ENCODE measurements at regions not wholly inside any gene's neighbourhood (a gene's known extent, or its start where the extent isn't known, plus 50 kb on each side); places are given as distances from the start of the nearest gene placed in this dataset.

- Histone ChIP-seq H3K4me3 (no peak overlapping the region), H3K27me3 (peaks cover 0 to 20% (median 0%) of the 10 kb centered on the region in 4 donors), H3K9me3 (peaks cover 0 to 1% (median 1%) of the 10 kb centered on the region in 3 donors), H3K36me3 (no peaks in the 10 kb centered on the region), H3K27ac (no peak overlapping the region), H3K4me1 (no peaks in the 10 kb centered on the region)
- no peak for DNase-seq
- 48 to 56% methylated on average over 3 of the region's 3 CpGs for WGBS, 2 donors
- intact Hi-C loops (cut with DNase I): no loop called here
- TF ChIP-seq POLR2A (IDR thresholded peaks at IDR 0.05) (no peak), CTCF (IDR thresholded peaks at IDR 0.05) (no peak)
Measured at GRCh38 chr9:84463272-84463671, 122.7 kb upstream of the SLC28A3 start.

- no peak overlapping the region for H3K4me3 ChIP-seq
- no peak for DNase-seq
- peaks cover 0 to 11% (median 0%) of the 10 kb centered on the region in 4 donors for H3K27me3 ChIP-seq
- no peaks in the 10 kb centered on the region for H3K4me1 ChIP-seq
- TF ChIP-seq POLR2A (IDR thresholded peaks at IDR 0.05) (no peak), CTCF (IDR thresholded peaks at IDR 0.05) (no peak)
- H3K27ac ChIP-seq: no peak overlapping the region
- WGBS, 2 donors: 35 to 36% methylated on average over 2 to 5 of the region's 5 CpGs
- intact Hi-C loops (cut with DNase I): no loop called here
- no peaks in the 10 kb centered on the region for H3K9me3 ChIP-seq
- no peaks in the 10 kb centered on the region for H3K36me3 ChIP-seq
Measured at GRCh38 chr9:84466580-84467285, 126.2 kb upstream of the SLC28A3 start.

GRCh38 chr9:84471816-84472215 lies 131.3 kb upstream of the SLC28A3 start:
- Histone ChIP-seq H3K27me3 (no peaks in the 10 kb centered on the region), H3K4me1 (no peaks in the 10 kb centered on the region), H3K36me3 (no peaks in the 10 kb centered on the region), H3K9me3 (no peaks in the 10 kb centered on the region), H3K27ac (no peak overlapping the region), H3K4me3 (no peak overlapping the region)
- TF ChIP-seq POLR2A (IDR thresholded peaks at IDR 0.05): no peak
- no peak for DNase-seq
- WGBS, 2 donors: 50 to 53% methylated on average over 2 of the region's 2 CpGs
- intact Hi-C loops (cut with DNase I): no loop called here

GRCh38 chr9:84478996-84479395 lies 138.4 kb upstream of the SLC28A3 start:
- peaks cover 0 to 11% (median 0%) of the 10 kb centered on the region in 3 donors for H3K4me1 ChIP-seq
- no peak for DNase-seq
- intact Hi-C loops (cut with DNase I): no loop called here
- no peak overlapping the region for H3K4me3 ChIP-seq
- H3K36me3 ChIP-seq: no peaks in the 10 kb centered on the region
- no peak overlapping the region for H3K27ac ChIP-seq
- H3K9me3 ChIP-seq: no peaks in the 10 kb centered on the region
- 62% methylated on average over 3 of the region's 3 CpGs for WGBS, 2 donors
- TF ChIP-seq POLR2A (IDR thresholded peaks at IDR 0.05): no peak
- no peak for TF ChIP-seq CTCF (IDR thresholded peaks at IDR 0.05)
- no peaks in the 10 kb centered on the region for H3K27me3 ChIP-seq

GRCh38 chr9:84480071-84480470 lies 139.5 kb upstream of the SLC28A3 start:
- H3K4me1 ChIP-seq: peaks cover 0 to 11% (median 0%) of the 10 kb centered on the region in 3 donors
- DNase-seq: no peak
- TF ChIP-seq CTCF (IDR thresholded peaks at IDR 0.05) (no peak), POLR2A (IDR thresholded peaks at IDR 0.05) (no peak)
- no peaks in the 10 kb centered on the region for H3K9me3 ChIP-seq
- WGBS, 2 donors: 86 to 88% methylated on average over 9 of the region's 9 CpGs
- intact Hi-C loops (cut with DNase I): no loop called here
- no peaks in the 10 kb centered on the region for H3K36me3 ChIP-seq
- no peaks in the 10 kb centered on the region for H3K27me3 ChIP-seq
- H3K27ac ChIP-seq: no peak overlapping the region
- no peak overlapping the region for H3K4me3 ChIP-seq

Data from esophagus squamous epithelium (tissue), 5 donors.